Progenitor cell of endocrine pancreas (in vitro differentiated cells): ENCODE measurements at regions not wholly inside any gene's neighbourhood (a gene's known extent, or its start where the extent isn't known, plus 50 kb on each side); places are given as distances from the start of the nearest gene placed in this dataset.
"Not testable (repeated sequence)": the region's sequence is repeated elsewhere in the genome, so short reads cannot be mapped to it uniquely, and the experiment has no call there.

ENCODE experiments used
- DNase-seq: peaks from one replicate; pipeline ENCODE4 v3.0.0; 2021; ENCODE audit warnings: low spot score; ENCODE audit not compliant: unreplicated experiment
- H3K27ac Mint-ChIP-seq: 2 replicates; pipeline ENCODE4 v1.8.0; 2021; ENCODE audit warnings: mild to moderate bottlenecking, moderate library complexity, mixed read lengths
- H3K27me3 Mint-ChIP-seq: 2 replicates; pipeline ENCODE4 v1.8.0; 2021; ENCODE audit warnings: mixed read lengths
- H3K36me3 Mint-ChIP-seq: 2 replicates; pipeline ENCODE4 v1.8.0; 2022; ENCODE audit warnings: mixed read lengths; ENCODE audit not compliant: insufficient read depth
- H3K4me1 Mint-ChIP-seq: 2 replicates; pipeline ENCODE4 v1.8.0; 2021; ENCODE audit warnings: low read depth, mixed read lengths
- H3K4me3 Mint-ChIP-seq: 2 replicates; pipeline ENCODE4 v1.8.0; 2021; ENCODE audit warnings: low read depth, mild to moderate bottlenecking, moderate library complexity, mixed read lengths
- H3K9me3 Mint-ChIP-seq: 2 replicates; pipeline ENCODE4 v1.8.0; 2021; ENCODE audit warnings: low read depth, mixed read lengths
- TF ChIP-seq, protein P1 (sequence below): fragments of 200-600 bp; sonication (generic); IDR thresholded peaks from one replicate; pipeline ENCODE4 v1.5.0; 2021; ENCODE audit warnings: antibody characterized with exemption, mild to moderate bottlenecking; ENCODE audit not compliant: unreplicated experiment

DNA sequence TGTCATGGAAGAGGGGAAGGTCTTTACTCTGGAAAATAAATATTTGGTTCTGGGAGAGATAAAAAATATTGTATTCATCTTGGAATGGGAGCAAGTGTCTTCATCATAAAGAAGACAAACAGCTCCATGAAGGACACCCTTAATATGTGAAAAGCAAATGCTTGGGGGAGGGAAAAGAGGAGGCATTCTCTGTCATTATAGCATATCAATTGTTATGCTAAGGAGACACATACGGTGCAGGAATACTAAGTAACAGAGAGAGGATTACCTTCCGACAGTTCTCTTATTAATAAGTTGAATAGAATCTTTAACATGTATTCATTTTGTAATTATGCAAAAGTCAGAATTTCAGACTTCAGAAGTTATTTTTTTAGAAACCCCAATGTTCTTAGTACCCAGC, 634.4 kb downstream of the UTRN start:
- DNase-seq: no peak
- Mint-ChIP-seq H3K4me1 (peaks cover 26% of the 10 kb centered on the region), H3K27me3 (no peaks in the 10 kb centered on the region), H3K27ac (no peak overlapping the region), H3K4me3 (no peak overlapping the region), H3K36me3 (peaks cover 3% of the 10 kb centered on the region), H3K9me3 (peaks cover 18% of the 10 kb centered on the region)
- TF ChIP-seq, protein P1, sequence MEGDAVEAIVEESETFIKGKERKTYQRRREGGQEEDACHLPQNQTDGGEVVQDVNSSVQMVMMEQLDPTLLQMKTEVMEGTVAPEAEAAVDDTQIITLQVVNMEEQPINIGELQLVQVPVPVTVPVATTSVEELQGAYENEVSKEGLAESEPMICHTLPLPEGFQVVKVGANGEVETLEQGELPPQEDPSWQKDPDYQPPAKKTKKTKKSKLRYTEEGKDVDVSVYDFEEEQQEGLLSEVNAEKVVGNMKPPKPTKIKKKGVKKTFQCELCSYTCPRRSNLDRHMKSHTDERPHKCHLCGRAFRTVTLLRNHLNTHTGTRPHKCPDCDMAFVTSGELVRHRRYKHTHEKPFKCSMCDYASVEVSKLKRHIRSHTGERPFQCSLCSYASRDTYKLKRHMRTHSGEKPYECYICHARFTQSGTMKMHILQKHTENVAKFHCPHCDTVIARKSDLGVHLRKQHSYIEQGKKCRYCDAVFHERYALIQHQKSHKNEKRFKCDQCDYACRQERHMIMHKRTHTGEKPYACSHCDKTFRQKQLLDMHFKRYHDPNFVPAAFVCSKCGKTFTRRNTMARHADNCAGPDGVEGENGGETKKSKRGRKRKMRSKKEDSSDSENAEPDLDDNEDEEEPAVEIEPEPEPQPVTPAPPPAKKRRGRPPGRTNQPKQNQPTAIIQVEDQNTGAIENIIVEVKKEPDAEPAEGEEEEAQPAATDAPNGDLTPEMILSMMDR: no peak

GRCh38 chr6:144920391-144920961, 635.3 kb downstream of the UTRN start:
- peaks cover 26% of the 10 kb centered on the region for H3K4me1 Mint-ChIP-seq
- no peaks in the 10 kb centered on the region for H3K27me3 Mint-ChIP-seq
- H3K27ac Mint-ChIP-seq: peak overlapping the region; percentile 15
- peaks cover 19% of the 10 kb centered on the region for H3K9me3 Mint-ChIP-seq
- H3K4me3 Mint-ChIP-seq: no peak overlapping the region
- H3K36me3 Mint-ChIP-seq: peaks cover 3% of the 10 kb centered on the region
- TF ChIP-seq, protein P1: no peak
- DNase-seq: no peak

DNA sequence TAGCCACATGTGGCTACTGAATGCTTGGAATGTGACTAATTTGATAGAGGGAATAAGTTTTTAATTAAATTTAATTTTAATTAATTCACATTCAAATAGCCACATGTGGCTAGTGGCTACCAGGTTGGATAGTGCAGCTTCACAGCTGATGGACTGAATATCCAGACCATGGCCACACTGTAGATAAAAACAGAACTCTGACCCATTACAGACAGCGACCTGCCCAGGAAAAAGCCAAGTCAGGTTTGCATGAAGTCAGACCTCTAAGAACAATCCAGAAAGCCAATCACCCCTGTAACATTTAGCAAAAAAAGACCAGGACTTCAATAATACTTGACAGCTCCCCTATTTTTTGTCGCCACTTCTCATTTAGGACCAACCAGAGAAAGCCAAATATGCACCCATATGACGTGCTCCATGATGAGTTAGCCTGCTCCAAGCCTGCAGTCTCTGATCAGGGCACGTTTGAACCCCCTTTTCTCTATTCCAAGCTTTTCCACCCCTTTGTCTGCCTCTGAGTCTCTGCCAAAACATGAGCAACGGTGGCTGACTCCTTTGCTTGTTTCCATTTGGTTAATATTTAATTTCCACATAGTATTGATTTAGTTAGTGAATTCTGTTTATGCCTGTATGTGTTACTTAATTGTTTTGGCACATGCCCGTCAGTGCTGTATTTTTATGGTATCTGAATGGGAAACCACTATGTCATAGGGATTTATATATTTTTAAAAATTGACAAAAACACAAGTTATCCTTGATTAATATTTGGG, 636.3 kb downstream of the UTRN start:
- no peak for DNase-seq
- Mint-ChIP-seq H3K9me3 (peaks cover 13% of the 10 kb centered on the region), H3K27me3 (no peaks in the 10 kb centered on the region), H3K4me1 (peaks cover 26% of the 10 kb centered on the region), H3K27ac (peak overlapping the region; percentile 90), H3K36me3 (peaks cover 3% of the 10 kb centered on the region), H3K4me3 (no peak overlapping the region)
- TF ChIP-seq, protein P1: no peak

GRCh38 chr6:144922120-144922722, 637.1 kb downstream of the UTRN start:
- Mint-ChIP-seq H3K36me3 (peaks cover 3% of the 10 kb centered on the region), H3K4me1 (peaks cover 26% of the 10 kb centered on the region), H3K9me3 (peaks cover 9% of the 10 kb centered on the region), H3K27me3 (no peaks in the 10 kb centered on the region), H3K27ac (peak overlapping the region; percentile 57), H3K4me3 (no peak overlapping the region)
- no peak for DNase-seq
- TF ChIP-seq, protein P1: no peak

GRCh38 chr6:144922771-144923490, 637.8 kb downstream of the UTRN start:
- H3K4me1 Mint-ChIP-seq: peaks cover 26% of the 10 kb centered on the region
- not testable (repeated sequence) for H3K4me3 Mint-ChIP-seq, H3K9me3 Mint-ChIP-seq, H3K27ac Mint-ChIP-seq, H3K27me3 Mint-ChIP-seq, DNase-seq, H3K36me3 Mint-ChIP-seq

- H3K4me3 Mint-ChIP-seq, H3K27ac Mint-ChIP-seq, DNase-seq, H3K27me3 Mint-ChIP-seq, H3K9me3 Mint-ChIP-seq, H3K36me3 Mint-ChIP-seq: not testable (repeated sequence)
- peaks cover 27% of the 10 kb centered on the region for H3K4me1 Mint-ChIP-seq
These were observed 638.3 kb downstream of the UTRN start for GRCh38 chr6:144923491-144923787.
